ENCODE measurements at regions not wholly inside any gene's neighbourhood (a gene's known extent, or its start where the extent isn't known, plus 50 kb on each side); places are given as distances from the start of the nearest gene placed in this dataset.
"Not testable (repeated sequence)": the region's sequence is repeated elsewhere in the genome, so short reads cannot be mapped to it uniquely, and the experiment has no call there.

GRCh38 chr13:74574964-74575728 lies 440.9 kb upstream of the KLF12 start:
- DNase-seq (ENCODE audit: low spot score) = no peak

GRCh38 chr13:74573654-74574053 lies 439.4 kb upstream of the KLF12 start:
- DNase-seq (ENCODE audit: low spot score) = no peak

GRCh38 chr13:74571811-74572210 lies 437.6 kb upstream of the KLF12 start:
- no peak for DNase-seq (ENCODE audit: low spot score)

- DNase-seq (ENCODE audit: low spot score) = peak; percentile 30
Measured at GRCh38 chr13:74570834-74571233, 436.6 kb upstream of the KLF12 start.

GRCh38 chr13:74570046-74570445 lies 435.8 kb upstream of the KLF12 start:
- DNase-seq (ENCODE audit: low spot score) = no peak

GRCh38 chr13:74569251-74569650 lies 435.0 kb upstream of the KLF12 start:
- no peak for DNase-seq (ENCODE audit: low spot score)

GRCh38 chr13:74567485-74567884 lies 433.3 kb upstream of the KLF12 start:
- no peak for DNase-seq (ENCODE audit: low spot score)

- no peak for DNase-seq (ENCODE audit: low spot score)
Measured at GRCh38 chr13:74562381-74562780, 428.2 kb upstream of the KLF12 start.

GRCh38 chr13:74561155-74561554 lies 427.0 kb upstream of the KLF12 start:
- DNase-seq (ENCODE audit: low spot score) = no peak

- no peak for DNase-seq (ENCODE audit: low spot score)
Measured at GRCh38 chr13:74560325-74560724, 426.1 kb upstream of the KLF12 start.

GRCh38 chr13:74557870-74558269 lies 423.7 kb upstream of the KLF12 start:
- DNase-seq (ENCODE audit: low spot score) = no peak

GRCh38 chr13:74555651-74556420 lies 421.6 kb upstream of the KLF12 start:
- no peak for DNase-seq (ENCODE audit: low spot score)

- DNase-seq (ENCODE audit: low spot score) = no peak
Measured at GRCh38 chr13:74555276-74555625, 421.0 kb upstream of the KLF12 start.

GRCh38 chr13:74554569-74555275 lies 420.5 kb upstream of the KLF12 start:
- DNase-seq (ENCODE audit: low spot score) = no peak

- no peak for DNase-seq (ENCODE audit: low spot score)
Measured at GRCh38 chr13:74550039-74550438, 415.8 kb upstream of the KLF12 start.

GRCh38 chr13:74536649-74537048 lies 402.4 kb upstream of the KLF12 start:
- not testable (repeated sequence) for DNase-seq (ENCODE audit: low spot score)

- DNase-seq (ENCODE audit: low spot score) = no peak
Measured at GRCh38 chr13:74533226-74533625, 399.0 kb upstream of the KLF12 start.

GRCh38 chr13:74530011-74530410 lies 395.8 kb upstream of the KLF12 start:
- no peak for DNase-seq (ENCODE audit: low spot score)

GRCh38 chr13:74528734-74529513 lies 394.7 kb upstream of the KLF12 start:
- DNase-seq (ENCODE audit: low spot score) = no peak

- DNase-seq (ENCODE audit: low spot score) = no peak
Measured at GRCh38 chr13:74523057-74523456, 388.9 kb upstream of the KLF12 start.

- no peak for DNase-seq (ENCODE audit: low spot score)
Measured at GRCh38 chr13:74511523-74511922, 377.3 kb upstream of the KLF12 start.

GRCh38 chr13:74487091-74487722 lies 353.0 kb upstream of the KLF12 start:
- no peak for DNase-seq (ENCODE audit: low spot score)
